Inferior parietal cortex (tissue), 1 donor: ENCODE measurements at regions not wholly inside any gene's neighbourhood (a gene's known extent, or its start where the extent isn't known, plus 50 kb on each side); places are given as distances from the start of the nearest gene placed in this dataset.
"Not testable (repeated sequence)": the region's sequence is repeated elsewhere in the genome, so short reads cannot be mapped to it uniquely, and the experiment has no call there.

Source experiments
- DNase-seq: peaks from one replicate; pipeline ENCODE4 v3.0.0-alpha.2; 2016; ENCODE audit errors: extremely low spot score

- no peak for DNase-seq
Observed at GRCh38 chr6:137655291-137655690, 161.1 kb upstream of the OLIG3 start.

- no peak for DNase-seq
Observed at GRCh38 chr6:137656735-137657134, 162.5 kb upstream of the OLIG3 start.

GRCh38 chr6:137657351-137657911 lies 163.2 kb upstream of the OLIG3 start:
- no peak for DNase-seq

- no peak for DNase-seq
Observed at GRCh38 chr6:137658287-137658686, 164.1 kb upstream of the OLIG3 start.

GRCh38 chr6:137659871-137660270 lies 165.7 kb upstream of the OLIG3 start:
- DNase-seq = no peak

GRCh38 chr6:137660296-137660731 lies 166.1 kb upstream of the OLIG3 start:
- no peak for DNase-seq

- no peak for DNase-seq
Observed at GRCh38 chr6:137661601-137662000, 167.4 kb upstream of the OLIG3 start.

- no peak for DNase-seq
Observed at GRCh38 chr6:137664183-137664582, 170.0 kb upstream of the OLIG3 start.

GRCh38 chr6:137665342-137665934 lies 171.2 kb upstream of the OLIG3 start:
- no peak for DNase-seq

- DNase-seq = no peak
Observed at GRCh38 chr6:137666202-137666774, 172.1 kb upstream of the OLIG3 start.

GRCh38 chr6:137673603-137674002 lies 179.4 kb upstream of the OLIG3 start:
- no peak for DNase-seq

GRCh38 chr6:137676888-137677287 lies 182.7 kb upstream of the OLIG3 start:
- no peak for DNase-seq

- DNase-seq = no peak
Observed at GRCh38 chr6:137677709-137678108, 183.5 kb upstream of the OLIG3 start.

GRCh38 chr6:137678451-137678850 lies 184.3 kb upstream of the OLIG3 start:
- DNase-seq = no peak

- no peak for DNase-seq
Observed at GRCh38 chr6:137680705-137681346, 186.2 kb upstream of the TNFAIP3 start.

GRCh38 chr6:137681445-137682009 lies 185.5 kb upstream of the TNFAIP3 start:
- DNase-seq = no peak

- DNase-seq = not testable (repeated sequence)
Observed at GRCh38 chr6:137682658-137683057, 184.4 kb upstream of the TNFAIP3 start.

GRCh38 chr6:137683916-137684315 lies 183.1 kb upstream of the TNFAIP3 start:
- no peak for DNase-seq

- DNase-seq = no peak
Observed at GRCh38 chr6:137685798-137686375, 181.2 kb upstream of the TNFAIP3 start.

GRCh38 chr6:137687818-137688217 lies 179.2 kb upstream of the TNFAIP3 start:
- no peak for DNase-seq

- no peak for DNase-seq
Observed at GRCh38 chr6:137688230-137688971, 178.7 kb upstream of the TNFAIP3 start.

GRCh38 chr6:137689377-137689776 lies 177.7 kb upstream of the TNFAIP3 start:
- no peak for DNase-seq
